ENCODE measurements at regions not wholly inside any gene's neighbourhood (a gene's known extent, or its start where the extent isn't known, plus 50 kb on each side); places are given as distances from the start of the nearest gene placed in this dataset.

GRCh38 chr4:11097725-11098124, 331.0 kb downstream of the HS3ST1 start:
- Histone ChIP-seq H3K9me3 (ENCODE audit: control insufficient read depth in 2 of 2, low read length in 2 of 2) (no peaks in the 10 kb centered on the region), H3K4me3 (ENCODE audit: low read depth, low read length) (no peak overlapping the region), H3K36me3 (ENCODE audit: control insufficient read depth, insufficient read depth, low read length) (no peaks in the 10 kb centered on the region), H3K27me3 (ENCODE audit: control insufficient read depth, insufficient read depth, low read length) (no peaks in the 10 kb centered on the region), H3K27ac (ENCODE audit: insufficient read depth, low read length, poor library complexity, severe bottlenecking) (no peak overlapping the region), H3K4me1 (ENCODE audit: control insufficient read depth, insufficient read depth, low read length, poor library complexity, severe bottlenecking) (no peaks in the 10 kb centered on the region)
- no peak for ATAC-seq (ENCODE audit: low read depth in 2 of 2)
- no peak for DNase-seq
- H3K4me3 Mint-ChIP-seq, result no peak overlapping the region
- H3K9me3 Mint-ChIP-seq, result peaks cover 0 to 3% (median 0%) of the 10 kb centered on the region in 7 donors
- H3K27ac Mint-ChIP-seq, result no peak overlapping the region
- H3K36me3 Mint-ChIP-seq, result no peaks in the 10 kb centered on the region
- no peaks in the 10 kb centered on the region for H3K27me3 Mint-ChIP-seq
- peaks cover 0 to 7% (median 0%) of the 10 kb centered on the region in 4 donors for H3K4me1 Mint-ChIP-seq

DNA sequence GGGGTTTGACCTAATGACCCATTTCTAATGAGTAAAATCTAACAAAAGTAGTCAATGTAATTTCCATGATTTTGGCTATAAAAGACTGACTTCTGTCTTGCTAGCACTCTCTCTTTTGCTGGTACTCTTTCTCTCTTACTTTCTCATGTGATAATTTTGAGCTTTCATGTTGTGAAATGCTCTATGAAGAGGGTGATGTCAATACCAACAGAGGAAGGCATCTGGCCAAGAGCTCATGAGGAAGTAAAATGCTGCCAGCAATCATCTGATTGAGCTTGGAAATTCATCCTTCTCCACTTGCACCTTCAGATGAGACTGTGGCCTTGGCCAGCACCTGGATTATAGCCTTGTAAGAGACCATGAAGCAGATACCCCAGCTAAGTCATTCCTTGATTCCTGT, 347.7 kb downstream of the HS3ST1 start:
- Mint-ChIP-seq H3K27ac (no peak overlapping the region), H3K9me3 (peaks cover 0 to 4% (median 0%) of the 10 kb centered on the region in 7 donors), H3K36me3 (no peaks in the 10 kb centered on the region), H3K4me3 (no peak overlapping the region), H3K4me1 (no peaks in the 10 kb centered on the region), H3K27me3 (no peaks in the 10 kb centered on the region)
- H3K9me3 ChIP-seq (ENCODE audit: control insufficient read depth in 2 of 2, low read length in 2 of 2), result no peaks in the 10 kb centered on the region
- no peaks in the 10 kb centered on the region for H3K36me3 ChIP-seq (ENCODE audit: control insufficient read depth, insufficient read depth, low read length)
- H3K27me3 ChIP-seq (ENCODE audit: control insufficient read depth, insufficient read depth, low read length), result no peaks in the 10 kb centered on the region
- H3K27ac ChIP-seq (ENCODE audit: insufficient read depth, low read length, poor library complexity, severe bottlenecking), result no peak overlapping the region
- DNase-seq, result no peak
- H3K4me1 ChIP-seq (ENCODE audit: control insufficient read depth, insufficient read depth, low read length, poor library complexity, severe bottlenecking), result no peaks in the 10 kb centered on the region
- no peak overlapping the region for H3K4me3 ChIP-seq (ENCODE audit: low read depth, low read length)
- ATAC-seq (ENCODE audit: low read depth in 2 of 2), result no peak

DNA sequence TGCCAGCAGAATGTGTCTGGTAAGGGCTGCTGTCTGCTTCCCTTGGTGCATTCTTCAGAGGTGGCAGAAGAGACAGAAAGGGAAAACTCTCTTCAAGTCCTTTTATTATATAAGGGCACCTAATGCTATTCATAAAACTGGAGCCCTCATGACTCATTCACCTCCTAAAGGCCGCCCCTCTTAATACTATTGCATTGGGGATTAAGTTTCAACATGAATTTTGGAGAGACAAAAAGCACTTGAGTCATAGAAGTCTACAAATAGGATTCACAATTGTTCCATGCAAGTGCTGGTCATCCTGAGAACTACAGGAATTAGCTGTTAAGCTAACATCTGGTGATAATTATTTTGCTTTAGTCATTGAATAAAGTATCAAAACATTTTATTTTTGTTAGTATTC, 349.5 kb downstream of the HS3ST1 start:
- Mint-ChIP-seq H3K4me3 (no peak overlapping the region), H3K36me3 (no peaks in the 10 kb centered on the region)
- ATAC-seq (ENCODE audit: low read depth in 2 of 2), result no peak

DNA sequence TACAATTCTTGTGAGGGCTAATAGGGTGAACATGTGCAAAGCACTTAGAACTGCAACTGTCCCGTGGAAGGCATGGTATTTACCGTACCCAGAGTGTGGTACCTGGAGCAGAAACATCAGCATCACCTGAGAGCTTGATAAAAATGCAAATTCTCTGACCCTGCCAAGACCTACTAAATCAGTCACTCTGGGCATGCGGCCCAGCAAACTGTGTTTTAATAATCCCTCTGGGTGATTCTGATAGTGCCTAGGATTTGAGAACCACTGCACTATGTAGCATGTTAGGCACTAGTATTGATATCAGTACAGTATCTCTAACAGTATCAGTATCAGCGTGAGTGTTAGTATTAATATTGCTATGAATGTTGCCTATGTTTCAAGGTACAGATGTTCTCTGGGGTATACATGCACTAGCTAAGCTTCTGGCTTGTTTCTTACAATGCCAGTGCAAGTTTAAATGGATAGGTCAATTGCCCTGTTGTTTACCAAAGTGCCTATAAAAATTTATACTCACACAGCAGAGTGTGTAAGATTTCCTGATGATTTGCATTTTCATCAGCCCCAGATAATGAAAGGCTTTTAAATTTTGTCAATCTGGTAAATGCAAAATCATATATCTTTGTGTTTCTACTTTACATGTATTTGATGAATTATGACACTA, 354.0 kb downstream of the HS3ST1 start:
- no peaks in the 10 kb centered on the region for H3K4me1 Mint-ChIP-seq

More for the DNA sequence above, 349.5 kb downstream of the HS3ST1 start:
- no peak for DNase-seq
- H3K9me3 Mint-ChIP-seq, result peaks cover 0 to 4% (median 0%) of the 10 kb centered on the region in 7 donors
- Histone ChIP-seq H3K36me3 (ENCODE audit: control insufficient read depth, insufficient read depth, low read length) (no peaks in the 10 kb centered on the region), H3K9me3 (ENCODE audit: control insufficient read depth in 2 of 2, low read length in 2 of 2) (no peaks in the 10 kb centered on the region), H3K27me3 (ENCODE audit: control insufficient read depth, insufficient read depth, low read length) (no peaks in the 10 kb centered on the region), H3K27ac (ENCODE audit: insufficient read depth, low read length, poor library complexity, severe bottlenecking) (no peak overlapping the region), H3K4me3 (ENCODE audit: low read depth, low read length) (no peak overlapping the region), H3K4me1 (ENCODE audit: control insufficient read depth, insufficient read depth, low read length, poor library complexity, severe bottlenecking) (no peaks in the 10 kb centered on the region)
- no peaks in the 10 kb centered on the region for H3K27me3 Mint-ChIP-seq
- no peaks in the 10 kb centered on the region for H3K4me1 Mint-ChIP-seq
- H3K27ac Mint-ChIP-seq, result no peak overlapping the region

GRCh38 chr4:11073621-11074051, 355.1 kb downstream of the HS3ST1 start:
- Histone ChIP-seq H3K9me3 (ENCODE audit: control insufficient read depth in 2 of 2, low read length in 2 of 2) (no peaks in the 10 kb centered on the region), H3K27me3 (ENCODE audit: control insufficient read depth, insufficient read depth, low read length) (no peaks in the 10 kb centered on the region), H3K4me1 (ENCODE audit: control insufficient read depth, insufficient read depth, low read length, poor library complexity, severe bottlenecking) (no peaks in the 10 kb centered on the region), H3K36me3 (ENCODE audit: control insufficient read depth, insufficient read depth, low read length) (no peaks in the 10 kb centered on the region), H3K4me3 (ENCODE audit: low read depth, low read length) (no peak overlapping the region), H3K27ac (ENCODE audit: insufficient read depth, low read length, poor library complexity, severe bottlenecking) (no peak overlapping the region)
- peaks cover 0 to 3% (median 0%) of the 10 kb centered on the region in 7 donors for H3K9me3 Mint-ChIP-seq
- ATAC-seq (ENCODE audit: low read depth in 2 of 2) (no peak), DNase-seq (no peak)
- H3K27me3 Mint-ChIP-seq, result peaks cover 4% of the 10 kb centered on the region
- no peak overlapping the region for H3K4me3 Mint-ChIP-seq
- no peaks in the 10 kb centered on the region for H3K36me3 Mint-ChIP-seq
- no peaks in the 10 kb centered on the region for H3K4me1 Mint-ChIP-seq
- no peak overlapping the region for H3K27ac Mint-ChIP-seq

More for the DNA sequence above, 354.0 kb downstream of the HS3ST1 start:
- no peaks in the 10 kb centered on the region for H3K9me3 ChIP-seq (ENCODE audit: control insufficient read depth in 2 of 2, low read length in 2 of 2)
- no peak for ATAC-seq (ENCODE audit: low read depth in 2 of 2)
- H3K27ac ChIP-seq (ENCODE audit: insufficient read depth, low read length, poor library complexity, severe bottlenecking), result no peak overlapping the region
- no peaks in the 10 kb centered on the region for H3K4me1 ChIP-seq (ENCODE audit: control insufficient read depth, insufficient read depth, low read length, poor library complexity, severe bottlenecking)
- Mint-ChIP-seq H3K9me3 (peaks cover 0 to 3% (median 0%) of the 10 kb centered on the region in 7 donors), H3K4me3 (no peak overlapping the region), H3K27me3 (peaks cover 4% of the 10 kb centered on the region), H3K27ac (no peak overlapping the region), H3K36me3 (no peaks in the 10 kb centered on the region)
- no peak for DNase-seq
- H3K4me3 ChIP-seq (ENCODE audit: low read depth, low read length), result no peak overlapping the region
- no peaks in the 10 kb centered on the region for H3K36me3 ChIP-seq (ENCODE audit: control insufficient read depth, insufficient read depth, low read length)
- no peaks in the 10 kb centered on the region for H3K27me3 ChIP-seq (ENCODE audit: control insufficient read depth, insufficient read depth, low read length)

DNA sequence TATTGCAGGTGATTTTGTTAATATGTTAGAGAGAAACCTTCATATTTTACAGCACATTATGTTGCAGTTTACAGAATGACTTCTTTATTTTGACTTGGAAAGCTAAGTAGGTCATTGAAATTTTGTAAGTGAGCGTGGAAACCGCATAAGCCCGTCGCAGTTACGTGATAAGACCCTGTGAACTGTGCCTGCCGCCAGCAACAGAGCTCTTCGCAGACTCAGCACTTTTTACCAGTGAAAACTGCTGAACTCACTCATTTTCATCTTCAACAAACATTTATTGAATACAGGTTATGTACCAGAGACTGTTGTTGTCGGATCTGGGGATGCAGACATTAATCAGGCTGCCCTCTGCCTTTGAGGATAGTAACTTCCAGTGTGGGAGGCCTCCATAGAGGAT, 355.7 kb downstream of the HS3ST1 start:
- Mint-ChIP-seq H3K9me3 (peaks cover 0 to 3% (median 0%) of the 10 kb centered on the region in 7 donors), H3K4me1 (no peaks in the 10 kb centered on the region), H3K36me3 (no peaks in the 10 kb centered on the region), H3K4me3 (no peak overlapping the region), H3K27ac (no peak overlapping the region), H3K27me3 (peaks cover 4% of the 10 kb centered on the region)
- H3K27ac ChIP-seq (ENCODE audit: insufficient read depth, low read length, poor library complexity, severe bottlenecking), result no peak overlapping the region
- no peaks in the 10 kb centered on the region for H3K27me3 ChIP-seq (ENCODE audit: control insufficient read depth, insufficient read depth, low read length)
- no peaks in the 10 kb centered on the region for H3K36me3 ChIP-seq (ENCODE audit: control insufficient read depth, insufficient read depth, low read length)
- H3K4me1 ChIP-seq (ENCODE audit: control insufficient read depth, insufficient read depth, low read length, poor library complexity, severe bottlenecking), result no peaks in the 10 kb centered on the region
- DNase-seq (no peak), ATAC-seq (ENCODE audit: low read depth in 2 of 2) (no peak)
- H3K9me3 ChIP-seq (ENCODE audit: control insufficient read depth in 2 of 2, low read length in 2 of 2), result no peaks in the 10 kb centered on the region
- H3K4me3 ChIP-seq (ENCODE audit: low read depth, low read length), result no peak overlapping the region

DNA sequence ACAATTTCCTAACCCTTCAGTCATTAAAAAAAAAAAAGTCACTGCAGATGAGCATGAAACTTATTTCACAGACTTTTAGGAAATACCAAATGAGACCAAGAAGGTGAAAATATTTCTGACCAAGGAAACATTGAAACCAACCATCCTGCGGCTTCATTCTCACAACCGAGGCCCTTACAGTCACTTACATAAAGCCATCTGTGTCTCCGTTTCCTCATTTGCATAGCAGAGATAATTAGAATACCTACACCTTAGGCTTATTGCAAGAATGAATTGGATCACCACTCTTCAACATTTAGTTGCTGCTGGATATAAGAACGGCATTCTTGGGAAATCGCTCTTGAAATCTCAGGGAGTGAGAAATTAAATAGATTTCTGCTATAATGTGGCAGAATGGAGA, 356.2 kb downstream of the HS3ST1 start:
- H3K36me3 Mint-ChIP-seq, result no peaks in the 10 kb centered on the region

GRCh38 chr4:11070813-11071212, 357.9 kb downstream of the HS3ST1 start:
- Histone ChIP-seq H3K4me1 (ENCODE audit: control insufficient read depth, insufficient read depth, low read length, poor library complexity, severe bottlenecking) (no peaks in the 10 kb centered on the region), H3K9me3 (ENCODE audit: control insufficient read depth in 2 of 2, low read length in 2 of 2) (no peaks in the 10 kb centered on the region), H3K36me3 (ENCODE audit: control insufficient read depth, insufficient read depth, low read length) (no peaks in the 10 kb centered on the region), H3K27ac (ENCODE audit: insufficient read depth, low read length, poor library complexity, severe bottlenecking) (no peak overlapping the region), H3K4me3 (ENCODE audit: low read depth, low read length) (no peak overlapping the region), H3K27me3 (ENCODE audit: control insufficient read depth, insufficient read depth, low read length) (no peaks in the 10 kb centered on the region)
- H3K4me3 Mint-ChIP-seq, result no peak overlapping the region
- no peaks in the 10 kb centered on the region for H3K4me1 Mint-ChIP-seq
- H3K27ac Mint-ChIP-seq, result peak overlapping the region in 1 of 3 donors; percentile 62
- no peak for DNase-seq
- no peaks in the 10 kb centered on the region for H3K36me3 Mint-ChIP-seq
- H3K9me3 Mint-ChIP-seq, result peaks cover 0 to 3% (median 0%) of the 10 kb centered on the region in 7 donors
- ATAC-seq (ENCODE audit: low read depth in 2 of 2), result no peak
- peaks cover 4% of the 10 kb centered on the region for H3K27me3 Mint-ChIP-seq

More for the DNA sequence above, 356.2 kb downstream of the HS3ST1 start:
- Mint-ChIP-seq H3K9me3 (peaks cover 0 to 3% (median 0%) of the 10 kb centered on the region in 7 donors), H3K27ac (no peak overlapping the region), H3K4me1 (no peaks in the 10 kb centered on the region), H3K27me3 (peaks cover 4% of the 10 kb centered on the region), H3K4me3 (no peak overlapping the region)
- H3K4me1 ChIP-seq (ENCODE audit: control insufficient read depth, insufficient read depth, low read length, poor library complexity, severe bottlenecking), result no peaks in the 10 kb centered on the region
- ATAC-seq (ENCODE audit: low read depth in 2 of 2) (no peak), DNase-seq (no peak)
- H3K4me3 ChIP-seq (ENCODE audit: low read depth, low read length), result no peak overlapping the region
- no peak overlapping the region for H3K27ac ChIP-seq (ENCODE audit: insufficient read depth, low read length, poor library complexity, severe bottlenecking)
- H3K9me3 ChIP-seq (ENCODE audit: control insufficient read depth in 2 of 2, low read length in 2 of 2), result no peaks in the 10 kb centered on the region
- H3K27me3 ChIP-seq (ENCODE audit: control insufficient read depth, insufficient read depth, low read length), result no peaks in the 10 kb centered on the region
- H3K36me3 ChIP-seq (ENCODE audit: control insufficient read depth, insufficient read depth, low read length), result no peaks in the 10 kb centered on the region
